Liver (tissue), 8 donors: ENCODE measurements at regions not wholly inside any gene's neighbourhood (a gene's known extent, or its start where the extent isn't known, plus 50 kb on each side); places are given as distances from the start of the nearest gene placed in this dataset.

Source experiments
- DNase-seq: peaks from one replicate; pipeline ENCODE4 v3.0.0-alpha.2; 2017; ENCODE audit warnings: low spot score
- H3K27ac ChIP-seq, 2 donors: one replicate each; pipeline ENCODE4 v1.7.0; 2013; ENCODE audit warnings: inconsistent platforms in 2 of 2, low read length in 2 of 2, control low read depth in 1 of 2, low read depth in 1 of 2, mild to moderate bottlenecking in 1 of 2
- H3K27me3 ChIP-seq, 4 donors: one replicate each; pipeline versions ENCODE4 v1.6.1 to v1.7.0; 2013; ENCODE audit warnings: low read length in 3 of 4, inconsistent platforms in 1 of 4, mild to moderate bottlenecking in 1 of 4, moderate library complexity in 1 of 4; ENCODE audit not compliant: control insufficient read depth in 4 of 4, insufficient read depth in 4 of 4
- H3K36me3 ChIP-seq, 4 donors: one replicate each; pipeline versions ENCODE4 v1.6.1 to v1.7.0; 2013; ENCODE audit warnings: low read length in 3 of 4, mild to moderate bottlenecking in 3 of 4, low read depth in 1 of 4, moderate library complexity in 1 of 4; ENCODE audit not compliant: control insufficient read depth in 4 of 4, insufficient read depth in 3 of 4
- H3K4me1 ChIP-seq, 4 donors: one replicate each; pipeline versions ENCODE4 v1.6.1 to v1.7.0; 2013; ENCODE audit warnings: low read length in 3 of 4, mild to moderate bottlenecking in 3 of 4, moderate library complexity in 1 of 4; ENCODE audit not compliant: control insufficient read depth in 4 of 4, insufficient read depth in 4 of 4
- H3K4me3 ChIP-seq, 3 donors: one replicate each; pipeline versions ENCODE4 v1.6.1 to v1.7.0; 2013; ENCODE audit warnings: low read length in 3 of 3, control low read depth in 1 of 3, low read depth in 1 of 3, mild to moderate bottlenecking in 1 of 3
- H3K9ac ChIP-seq, 2 donors: one replicate each; pipeline ENCODE4 v1.7.0; 2013; ENCODE audit warnings: low read length in 2 of 2, mild to moderate bottlenecking in 2 of 2, moderate library complexity in 2 of 2, control low read depth in 1 of 2, low read depth in 1 of 2
- H3K9me3 ChIP-seq, 4 donors: one replicate each; pipeline versions ENCODE4 v1.6.1 to v1.7.0; 2013; ENCODE audit warnings: low read length in 3 of 4; ENCODE audit not compliant: control insufficient read depth in 4 of 4
- ATF3 ChIP-seq: IDR thresholded peaks from 2 replicates; pipeline ENCODE4 v1.6.1; 2016; ENCODE audit warnings: antibody characterized with exemption
- CTCF ChIP-seq: fragments of 150-350 bp; IDR thresholded peaks from 2 replicates; pipeline ENCODE4 v1.5.1; 2017; ENCODE audit warnings: improper control_type of control experiment, low read depth, low read length; ENCODE audit not compliant: missing input control
- EGR1 ChIP-seq, 2 donors: IDR thresholded peaks; 2 replicates each; pipeline ENCODE4 v1.6.1; 2016 to 2018; ENCODE audit warnings: antibody characterized with exemption in 2 of 2, low read depth in 2 of 2
- FOXA2 ChIP-seq: IDR thresholded peaks from 2 replicates; pipeline ENCODE4 v1.6.1; 2016; ENCODE audit warnings: antibody characterized with exemption
- GABPA ChIP-seq, 2 donors: IDR thresholded peaks in 1 of 2; conservative IDR thresholded peaks in 1 of 2; 2 replicates each; pipeline ENCODE4 v1.6.1; 2016; ENCODE audit warnings: antibody characterized with exemption in 2 of 2, mild to moderate bottlenecking in 1 of 2, moderate library complexity in 1 of 2
- HNF4A ChIP-seq, 2 donors: conservative IDR thresholded peaks; 2 replicates each; pipeline ENCODE4 v1.6.1; 2016; ENCODE audit warnings: antibody characterized with exemption in 2 of 2, mild to moderate bottlenecking in 2 of 2
- HNF4G ChIP-seq: IDR thresholded peaks from 2 replicates; pipeline ENCODE4 v1.6.1; 2016; ENCODE audit warnings: antibody characterized with exemption
- JUND ChIP-seq, 2 donors: IDR thresholded peaks; 2 replicates each; pipeline ENCODE4 v1.6.1; 2016; ENCODE audit warnings: antibody characterized with exemption in 2 of 2
- MAX ChIP-seq: IDR thresholded peaks from 2 replicates; pipeline ENCODE4 v1.6.1; 2016; ENCODE audit warnings: antibody characterized with exemption
- NR2F2 ChIP-seq: IDR thresholded peaks from 2 replicates; pipeline ENCODE4 v1.6.1; 2016; ENCODE audit warnings: antibody characterized with exemption
- RAD21 ChIP-seq, 2 donors: IDR thresholded peaks; 2 replicates each; pipeline ENCODE4 v1.6.1; 2016; ENCODE audit warnings: antibody characterized with exemption in 2 of 2, mild to moderate bottlenecking in 2 of 2
- REST ChIP-seq: IDR thresholded peaks from 2 replicates; pipeline ENCODE4 v1.6.1; 2016; ENCODE audit warnings: antibody characterized with exemption, mild to moderate bottlenecking
- RXRA ChIP-seq, 2 donors: IDR thresholded peaks; 2 replicates each; pipeline ENCODE4 v1.6.1; 2017 to 2018; ENCODE audit warnings: antibody characterized with exemption in 2 of 2, mild to moderate bottlenecking in 1 of 2
- SP1 ChIP-seq: IDR thresholded peaks from 2 replicates; pipeline ENCODE4 v1.6.1; 2018; ENCODE audit warnings: antibody characterized with exemption, mild to moderate bottlenecking
- TAF1 ChIP-seq: conservative IDR thresholded peaks from 2 replicates; pipeline ENCODE4 v1.6.1; 2016; ENCODE audit warnings: antibody characterized with exemption, mild to moderate bottlenecking
- YY1 ChIP-seq: IDR thresholded peaks from 2 replicates; pipeline ENCODE4 v1.6.1; 2016; ENCODE audit warnings: antibody characterized with exemption, mild to moderate bottlenecking
- WGBS: extraction: QIAGEN DNeasy Blood & Tissue Kit; methylation state at CpG from one replicate; pipeline ENCODE4 v1.1.7; 2013; 5-methylcytosine and 5-hydroxymethylcytosine counted together
- donor health status: healthy.
- donor health status: healthy.
- donor health status: healthy.
- donor health status: healthy.
- donor health status: healthy.

GRCh38 chr7:70942791-70943190 lies 189.2 kb upstream of the GALNT17 start:
- DNase-seq, result no peak
- Histone ChIP-seq H3K4me1 (no peaks in the 10 kb centered on the region), H3K27ac (no peak overlapping the region), H3K36me3 (no peaks in the 10 kb centered on the region), H3K9ac (no peak overlapping the region), H3K27me3 (no peaks in the 10 kb centered on the region), H3K4me3 (no peak overlapping the region), H3K9me3 (peaks cover 0 to 2% (median 0%) of the 10 kb centered on the region in 4 donors)
- TF ChIP-seq FOXA2 (no peak), EGR1 (IDR thresholded peaks at IDR 0.05; ENCODE audit: low read depth in 2 of 2) (no peak)
- WGBS, result 77% methylated on average over 7 of the region's 7 CpGs

GRCh38 chr7:70944516-70944915 lies 187.4 kb upstream of the GALNT17 start:
- 82% methylated on average over 4 of the region's 4 CpGs for WGBS
- no peak for DNase-seq
- Histone ChIP-seq H3K9ac (no peak overlapping the region), H3K36me3 (no peaks in the 10 kb centered on the region), H3K27me3 (no peaks in the 10 kb centered on the region), H3K4me3 (no peak overlapping the region), H3K4me1 (no peaks in the 10 kb centered on the region), H3K9me3 (peaks cover 0 to 8% (median 0%) of the 10 kb centered on the region in 4 donors), H3K27ac (no peak overlapping the region)
- TF ChIP-seq RXRA (IDR thresholded peaks at IDR 0.05) (no peak), YY1 (no peak), HNF4A (conservative IDR thresholded peaks at IDR 0.05) (no peak), TAF1 (no peak)

- TF ChIP-seq REST (no peak), EGR1 (IDR thresholded peaks at IDR 0.05; ENCODE audit: low read depth in 2 of 2) (no peak), JUND (IDR thresholded peaks at IDR 0.05) (no peak), RXRA (IDR thresholded peaks at IDR 0.05) (no peak), MAX (no peak), NR2F2 (no peak), HNF4G (no peak), RAD21 (IDR thresholded peaks at IDR 0.05) (no peak), SP1 (no peak), HNF4A (conservative IDR thresholded peaks at IDR 0.05) (no peak), GABPA (IDR thresholded peaks at IDR 0.05 in 1 of 2, conservative IDR thresholded peaks at IDR 0.05 in 1 of 2) (no peak), CTCF (no peak), ATF3 (no peak)
Observed at GRCh38 chr7:70947181-70947580, 184.8 kb upstream of the GALNT17 start.

More at GRCh38 chr7:70947181-70947580, 184.8 kb upstream of the GALNT17 start:
- no peak for DNase-seq
- H3K9me3 ChIP-seq, result peaks cover 0 to 8% (median 0%) of the 10 kb centered on the region in 4 donors
- H3K4me1 ChIP-seq, result no peaks in the 10 kb centered on the region
- 55% methylated on average over 2 of the region's 2 CpGs for WGBS
- H3K9ac ChIP-seq, result no peak overlapping the region
- no peaks in the 10 kb centered on the region for H3K27me3 ChIP-seq
- H3K4me3 ChIP-seq, result no peak overlapping the region
- H3K36me3 ChIP-seq, result no peaks in the 10 kb centered on the region
- H3K27ac ChIP-seq, result no peak overlapping the region
